CD4-positive, alpha-beta T cell treated with Interferon alpha-2 for 1 hour (primary cell): ENCODE measurements at regions not wholly inside any gene's neighbourhood (a gene's known extent, or its start where the extent isn't known, plus 50 kb on each side); places are given as distances from the start of the nearest gene placed in this dataset.

ENCODE experiments used
- DNase-seq, 2 donors: peaks; one replicate each; pipeline ENCODE4 v3.0.0-alpha.2; 2020 to 2022

DNA sequence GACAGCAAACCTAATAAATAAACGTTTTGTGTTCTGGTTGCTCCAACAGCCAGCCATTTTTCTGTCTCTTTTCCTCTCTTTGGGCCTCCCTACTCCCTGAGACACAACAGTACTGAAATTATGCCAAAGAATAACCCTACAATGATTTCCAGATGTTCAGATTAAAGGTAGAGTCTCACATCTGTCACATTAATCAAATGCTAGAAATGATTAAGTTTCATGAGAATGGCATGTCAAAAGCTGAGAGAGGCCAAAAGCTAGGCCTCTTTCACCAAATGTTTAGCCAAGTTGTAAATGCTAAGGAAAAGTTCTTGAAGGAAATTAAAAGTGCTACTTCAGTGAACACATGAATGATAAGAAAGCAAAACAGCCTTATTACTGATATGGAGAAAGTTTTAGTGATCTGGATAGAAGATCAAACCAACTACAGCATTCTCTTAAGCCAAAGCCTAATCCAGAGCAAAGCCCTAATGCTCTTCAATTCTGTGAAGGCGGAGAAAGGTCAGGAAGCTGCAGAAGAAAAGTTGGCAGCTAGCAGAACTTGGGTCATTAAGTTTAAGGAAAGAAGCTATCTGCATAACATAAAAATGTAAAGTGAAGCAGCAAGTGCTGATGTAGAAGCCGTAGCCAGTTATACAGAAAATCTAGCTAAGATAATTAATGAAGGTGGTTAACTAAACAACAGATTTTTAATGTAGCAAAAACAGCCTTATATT, 182.1 kb upstream of the NUDT6 start:
- DNase-seq: no peak

DNA sequence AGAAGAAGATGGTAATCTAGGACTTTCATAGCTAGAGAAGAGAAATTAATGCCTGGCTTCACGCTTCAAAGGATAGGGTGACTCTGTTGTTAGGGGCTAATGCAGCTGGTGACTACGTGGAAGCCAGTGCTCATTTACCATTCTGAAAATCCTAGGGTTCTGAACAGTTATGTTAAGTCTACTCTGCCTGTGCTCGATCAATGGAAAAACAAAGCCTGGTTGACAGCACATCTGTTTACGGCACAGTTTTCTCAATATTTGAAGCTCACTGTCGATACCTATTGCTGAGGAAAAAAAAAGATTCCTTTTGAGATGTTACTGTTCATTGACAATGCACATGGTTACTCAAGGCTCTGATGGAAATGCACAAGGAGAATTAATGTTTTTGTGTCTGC, 182.6 kb upstream of the NUDT6 start:
- DNase-seq: no peak

DNA sequence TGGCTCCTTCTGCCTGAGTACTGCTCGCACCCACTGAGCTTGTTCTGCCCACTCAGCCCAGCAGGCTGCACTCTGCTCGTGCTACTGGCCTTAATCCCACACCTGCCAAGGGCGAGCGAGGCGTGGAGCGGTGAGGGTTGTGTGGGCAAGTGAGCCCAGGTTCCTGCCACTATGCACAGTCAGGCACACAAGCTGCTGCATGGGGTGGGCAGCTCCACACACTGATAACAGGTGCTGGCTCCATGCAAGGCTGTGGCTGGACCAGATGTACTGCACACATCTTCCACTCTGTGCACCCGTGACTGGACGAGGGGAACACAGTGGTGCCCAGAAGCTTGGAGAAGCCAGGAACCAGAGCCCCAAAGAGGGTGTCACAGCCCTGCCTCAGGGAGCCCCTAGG, 184.3 kb upstream of the NUDT6 start:
- no peak for DNase-seq

DNA sequence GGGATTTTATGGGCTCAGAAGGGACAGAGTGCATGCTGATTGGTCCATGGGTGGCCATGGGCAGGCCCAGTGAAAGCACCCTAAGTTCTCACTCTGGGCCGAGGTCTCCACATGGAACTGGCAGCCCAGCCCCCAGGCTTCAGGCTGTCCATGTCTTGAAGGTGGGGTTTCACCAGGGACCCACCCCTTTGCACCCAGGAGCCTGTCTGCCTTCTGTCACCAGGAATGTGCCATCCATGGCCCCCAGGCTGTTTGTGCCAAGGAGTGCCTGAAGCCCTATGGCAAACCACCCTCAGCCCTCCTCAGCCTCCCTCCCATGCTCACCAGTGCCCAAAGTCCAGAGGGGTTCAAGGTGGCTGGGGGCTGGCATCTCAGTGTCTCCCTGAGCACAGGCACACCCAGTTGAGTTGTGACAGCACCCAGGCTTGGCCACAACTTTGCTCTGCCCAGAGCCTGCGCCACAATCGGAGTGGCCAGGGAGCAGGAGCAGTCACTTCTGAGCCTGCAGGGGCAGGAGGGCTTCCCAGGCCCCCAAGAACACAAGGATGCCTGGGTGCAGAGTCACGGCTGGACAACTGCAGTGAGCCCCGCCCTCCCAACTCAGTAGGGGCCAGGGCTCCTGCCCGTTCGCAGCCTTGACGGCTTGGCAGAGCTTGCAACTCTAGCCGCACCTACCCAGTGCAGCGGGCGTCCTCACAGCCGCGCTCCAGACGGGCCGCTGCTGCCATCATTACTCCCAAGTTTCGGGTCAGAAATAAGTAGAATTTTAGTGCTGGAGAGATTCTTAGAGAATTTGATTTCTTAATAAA, 185.3 kb upstream of the NUDT6 start:
- DNase-seq: no peak

DNA sequence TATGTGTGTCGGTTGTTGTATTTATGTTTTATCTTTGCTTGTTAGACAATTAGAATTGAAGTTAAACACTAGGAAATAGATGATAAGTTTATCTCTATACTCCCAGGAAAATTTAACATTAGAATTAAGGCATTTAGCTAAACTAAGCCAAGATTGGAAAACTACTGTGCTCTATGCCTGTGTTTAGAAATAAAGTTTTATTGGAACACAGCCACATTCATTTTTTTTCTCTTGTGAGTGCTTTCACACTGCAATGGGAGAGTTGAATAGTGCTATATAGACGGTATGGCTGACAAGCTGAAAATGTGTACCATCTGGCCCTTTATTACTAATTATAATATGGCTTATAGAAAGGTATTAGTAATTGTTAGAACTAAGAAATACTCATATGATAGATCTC, 186.7 kb upstream of the NUDT6 start:
- no peak for DNase-seq

DNA sequence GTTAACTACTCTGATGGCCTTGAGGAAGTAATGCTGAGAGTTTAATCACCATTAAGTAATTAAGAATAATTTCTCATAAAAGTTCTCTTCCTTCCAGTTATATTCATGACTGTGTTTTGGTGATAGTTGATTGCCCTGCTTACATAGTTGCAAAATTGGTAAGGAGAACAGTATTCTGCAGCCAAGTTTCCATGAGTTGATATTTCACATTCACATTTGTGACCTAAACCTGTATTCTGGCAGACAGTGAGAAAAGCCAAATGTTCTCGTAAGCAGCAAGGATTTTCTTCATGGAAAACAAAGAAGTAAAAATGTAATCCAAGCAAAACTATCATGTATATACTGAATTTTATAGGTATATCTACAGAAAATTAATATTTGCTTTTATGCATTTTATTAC, 187.8 kb upstream of the NUDT6 start:
- DNase-seq: no peak

DNA sequence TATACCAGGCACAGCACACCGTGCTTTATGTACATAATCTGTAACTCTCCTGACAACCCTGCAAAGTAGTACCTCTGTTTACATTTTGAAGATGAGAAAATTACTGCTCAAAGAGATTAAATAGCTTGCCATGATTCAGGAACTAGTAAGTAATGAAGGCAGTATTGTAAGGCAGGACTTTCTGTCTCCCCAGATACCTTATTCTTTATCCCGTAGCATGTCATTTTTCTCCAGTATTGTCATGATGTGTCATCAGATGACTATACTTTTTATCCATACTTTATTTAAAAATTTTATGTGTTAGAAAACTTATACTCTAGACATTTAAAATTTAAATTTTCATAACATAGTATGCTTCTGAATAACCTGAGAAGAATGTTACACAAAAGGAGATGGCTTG, 188.3 kb upstream of the NUDT6 start:
- DNase-seq: no peak

DNA sequence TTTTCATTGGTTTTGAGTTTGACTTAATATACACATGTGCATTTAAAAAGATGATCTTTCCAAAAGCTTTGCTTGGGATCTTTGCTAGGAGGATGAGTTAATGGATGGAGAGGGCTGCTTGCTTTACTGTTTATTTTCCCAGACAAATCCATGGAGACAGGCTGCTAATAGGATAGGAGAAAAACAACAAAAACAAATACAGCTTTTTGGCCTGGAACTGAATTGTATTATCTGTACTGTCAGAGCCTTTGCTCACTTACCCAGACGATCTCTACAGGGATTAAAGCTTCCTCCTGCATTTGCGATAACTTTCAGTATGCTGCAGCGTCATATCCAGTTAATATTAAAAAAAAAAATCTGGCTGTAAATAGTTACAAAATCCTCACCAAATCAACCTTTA, 190.8 kb upstream of the NUDT6 start:
- DNase-seq: no peak

DNA sequence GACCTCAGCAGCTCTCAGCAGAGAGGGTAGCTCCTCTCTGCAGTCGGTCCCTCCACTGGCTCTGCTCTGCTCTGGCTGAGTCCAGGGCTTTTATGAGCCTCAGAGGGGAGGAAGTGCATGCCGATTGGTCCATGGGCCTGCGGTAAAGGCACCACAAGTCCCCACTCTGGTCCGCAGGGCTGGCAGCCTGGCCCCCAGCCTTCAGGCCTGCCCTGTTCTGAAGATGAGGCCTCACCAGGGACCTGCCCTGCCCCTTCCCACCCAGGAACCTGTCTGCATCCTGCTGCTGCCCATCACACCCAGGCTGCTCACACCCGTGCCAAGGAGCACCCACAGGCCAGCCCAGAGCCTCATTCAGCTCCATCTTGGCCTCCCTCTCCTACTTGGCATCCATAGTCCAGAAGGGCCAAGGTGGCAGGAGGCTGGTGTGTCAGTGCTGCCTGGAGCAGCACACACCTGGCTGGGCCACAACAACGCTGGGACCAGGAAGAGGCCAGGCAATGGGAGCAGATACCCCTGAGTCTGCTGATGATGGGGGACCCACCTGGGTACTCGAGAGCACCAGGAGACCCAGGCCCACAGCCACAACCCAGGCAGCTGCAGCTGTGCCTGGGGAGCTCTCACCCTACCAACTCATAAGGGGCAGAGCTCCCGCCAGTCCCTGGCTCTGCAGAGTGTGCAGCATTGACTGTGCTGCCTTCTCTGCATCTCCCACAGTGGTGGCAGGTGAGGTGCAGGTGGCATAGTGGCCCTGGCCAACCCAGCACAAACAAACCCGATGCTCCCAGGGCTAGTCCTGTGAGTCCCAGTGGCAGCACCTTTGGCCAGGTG, 191.9 kb upstream of the NUDT6 start:
- DNase-seq: no peak

DNA sequence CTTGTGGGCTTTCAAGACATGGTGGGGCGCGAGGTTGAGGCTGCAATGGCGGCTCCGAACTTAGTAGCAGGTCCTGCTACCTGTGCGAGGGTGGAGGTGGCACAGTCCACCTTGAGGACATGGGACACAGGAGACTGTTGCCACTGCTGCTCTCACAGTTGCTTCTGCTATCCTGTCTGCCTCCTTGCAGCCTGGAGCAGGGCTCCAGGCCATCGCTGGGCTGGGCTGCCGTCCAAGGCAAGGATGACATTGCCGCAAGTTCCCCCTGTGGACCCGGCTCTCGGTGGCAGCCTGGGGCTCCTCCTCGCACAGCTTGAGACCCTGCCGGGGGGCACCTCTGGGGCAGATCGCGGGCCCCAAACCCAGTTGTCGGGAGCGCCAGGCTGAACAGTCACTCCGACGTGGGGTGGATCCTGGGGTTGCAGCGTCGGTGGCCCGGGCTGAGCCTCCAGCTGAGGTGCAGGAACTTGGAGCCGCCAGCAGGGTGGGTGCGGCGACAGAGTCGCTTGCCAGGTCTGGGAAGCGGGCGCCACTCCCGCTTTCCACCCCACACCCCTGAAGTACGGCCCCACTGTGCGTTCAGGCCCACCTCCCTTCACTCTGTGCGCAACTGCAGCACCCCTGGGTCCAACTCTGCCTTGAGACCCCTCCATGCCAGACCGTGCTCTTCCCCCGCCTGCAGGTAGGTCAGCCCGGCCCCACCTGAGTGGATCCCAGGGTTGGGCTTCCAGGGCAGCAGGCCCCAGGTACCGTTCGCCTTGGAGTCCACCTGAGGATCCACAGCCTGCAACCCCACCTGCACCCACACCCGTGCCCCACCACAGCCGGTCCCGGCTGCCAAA, 192.7 kb upstream of the NUDT6 start:
- no peak for DNase-seq

DNA sequence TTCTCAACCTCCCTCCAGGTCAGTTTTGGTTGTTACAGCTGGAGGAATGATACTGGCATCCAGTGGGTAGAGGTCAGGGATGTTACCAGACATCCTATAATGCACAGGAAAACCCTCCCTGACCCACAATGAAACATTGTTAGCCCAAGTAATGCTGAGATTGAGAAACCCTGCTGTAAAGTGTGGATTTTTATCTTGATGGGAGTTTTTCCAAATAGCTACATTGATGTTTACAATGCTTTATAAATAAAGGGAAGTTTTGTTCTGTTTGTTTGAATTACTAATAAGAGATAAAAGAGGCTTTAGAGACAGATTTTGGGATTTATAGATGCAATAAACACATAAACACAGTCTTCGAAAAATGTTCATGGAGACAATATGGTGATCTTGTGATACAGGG, 194.0 kb upstream of the NUDT6 start:
- DNase-seq: no peak

DNA sequence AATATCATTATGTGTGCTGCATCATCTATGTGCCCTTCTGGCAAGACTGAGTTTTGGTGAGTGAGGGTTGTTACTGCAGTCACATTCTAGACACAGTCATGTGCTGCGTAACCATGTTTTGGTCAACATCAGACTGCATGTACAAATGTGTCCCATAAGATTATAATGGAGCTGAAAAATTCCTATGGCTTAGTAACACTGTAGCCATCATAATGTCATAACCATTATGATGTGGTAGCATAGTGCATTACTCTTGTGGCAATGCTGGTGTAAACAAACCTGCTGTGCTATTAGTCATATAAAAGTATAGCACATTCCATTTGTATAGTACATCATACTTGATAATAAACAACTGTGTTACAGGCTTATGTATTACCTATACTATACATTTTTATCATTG, 198.1 kb upstream of the NUDT6 start:
- DNase-seq: no peak

DNA sequence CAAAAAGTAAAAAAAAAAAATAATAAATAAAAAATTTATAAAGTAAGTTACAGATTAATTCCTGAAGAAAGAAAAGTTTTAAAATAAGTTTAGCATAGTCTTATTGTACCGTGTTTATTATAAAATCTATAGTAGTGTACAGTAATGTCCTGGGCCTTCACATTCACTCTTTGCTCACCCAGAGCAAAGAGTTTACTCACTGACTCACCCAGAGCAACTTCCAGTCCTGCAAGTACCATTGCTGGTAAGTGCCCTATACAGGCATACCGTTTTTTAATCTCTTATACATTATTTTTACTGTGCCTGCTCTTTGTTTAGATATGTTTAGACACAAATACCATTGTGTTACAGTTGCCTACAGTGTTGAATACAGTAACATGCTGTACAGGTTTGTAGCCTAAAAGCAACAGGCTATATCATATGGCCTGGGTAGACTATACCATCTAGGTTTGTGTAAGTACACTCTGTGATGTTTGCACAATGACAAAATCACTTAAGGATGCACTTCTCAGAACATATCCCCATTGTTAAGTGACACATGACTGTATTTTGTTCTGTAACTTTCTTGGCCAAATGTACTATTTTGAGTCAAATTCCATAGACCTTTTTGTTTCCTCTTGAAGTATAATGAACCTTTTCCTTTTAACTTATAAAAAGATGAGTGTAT, 199.0 kb upstream of the NUDT6 start:
- DNase-seq: no peak

DNA sequence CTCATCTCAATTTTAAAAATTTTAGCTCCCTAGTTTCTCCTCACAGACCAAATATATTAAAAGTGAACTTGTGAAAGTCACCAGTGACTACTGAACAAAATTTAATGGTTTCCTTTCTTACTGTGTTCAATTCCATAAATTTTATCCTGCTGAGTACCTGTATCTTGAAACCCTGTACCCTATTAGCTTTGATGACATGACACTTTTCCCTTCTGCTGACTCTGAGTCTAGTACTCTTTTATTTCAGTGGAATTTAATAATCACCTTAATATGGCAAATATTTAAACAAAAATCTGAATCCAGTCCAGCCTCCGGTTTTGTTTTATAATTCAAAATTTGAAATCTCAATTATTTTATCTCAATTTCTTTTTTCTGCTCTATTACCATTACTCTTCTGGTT, 203.1 kb upstream of the NUDT6 start:
- DNase-seq: no peak

DNA sequence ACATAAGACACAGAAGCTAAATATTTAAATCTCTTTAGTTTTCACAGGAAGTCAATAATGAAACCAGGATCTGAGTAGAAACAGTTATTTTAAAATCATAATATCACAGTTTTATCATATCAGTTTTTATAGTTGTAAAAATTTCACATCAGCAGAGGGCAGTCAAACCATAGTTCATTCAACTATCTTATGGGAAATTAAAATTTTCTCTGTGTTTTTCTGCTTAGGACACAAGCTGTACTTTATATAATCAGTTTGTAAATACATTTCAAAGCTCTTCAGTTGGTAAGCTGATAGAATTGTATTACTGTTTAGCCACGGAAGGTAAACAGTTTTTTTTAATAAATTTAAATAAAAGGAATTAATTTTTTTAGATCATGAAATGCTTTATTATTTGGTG, 204.8 kb upstream of the NUDT6 start:
- DNase-seq: no peak

DNA sequence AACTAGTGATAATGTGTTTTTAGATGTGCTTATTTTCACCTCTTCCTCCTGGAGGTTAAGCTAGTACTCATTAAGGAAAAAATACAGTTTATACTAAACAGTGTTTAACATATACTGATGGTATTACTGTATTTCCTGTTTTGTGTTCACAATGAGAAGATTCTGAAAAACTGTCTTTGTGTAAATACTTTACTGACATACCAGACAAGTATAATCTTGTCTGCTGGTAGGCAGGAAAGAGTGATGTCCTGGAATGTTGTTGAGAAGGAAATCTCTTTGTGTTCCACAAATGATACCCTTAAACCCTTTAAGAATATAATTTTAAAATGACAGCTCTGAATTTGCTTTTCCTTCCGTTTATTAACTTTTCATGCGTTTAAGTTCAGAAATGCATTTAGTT, 205.5 kb upstream of the NUDT6 start:
- DNase-seq: no peak

DNA sequence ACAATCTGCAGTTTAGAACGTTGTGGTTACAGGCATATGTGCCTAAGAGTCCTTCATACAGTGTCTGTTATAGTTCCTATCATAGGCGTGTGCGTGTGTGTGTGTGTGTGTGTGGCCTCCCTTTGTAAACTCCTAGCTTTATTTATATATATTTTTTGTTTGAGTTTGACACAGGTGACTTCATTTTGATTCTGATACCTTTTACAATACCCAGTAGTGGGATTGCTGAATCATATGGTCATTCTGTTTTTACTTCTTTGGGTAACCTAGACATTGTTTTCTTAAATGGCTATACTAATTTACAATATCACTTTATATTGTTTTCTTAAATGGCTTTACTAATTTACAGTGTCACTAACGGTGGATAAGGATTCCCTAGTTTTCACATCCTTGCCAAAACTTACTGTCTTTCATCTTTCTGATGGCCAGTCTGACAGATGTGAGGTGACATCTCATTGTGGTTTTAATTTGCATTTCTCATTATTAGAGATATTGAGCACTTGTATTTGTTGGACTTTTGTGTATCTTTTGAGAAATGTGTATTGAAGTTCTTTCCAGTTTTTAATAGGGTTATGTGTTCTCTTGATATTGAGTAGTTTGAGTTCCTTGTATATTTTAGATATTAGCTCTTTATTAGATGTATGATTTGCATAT, 211.1 kb upstream of the NUDT6 start:
- DNase-seq: no peak

DNA sequence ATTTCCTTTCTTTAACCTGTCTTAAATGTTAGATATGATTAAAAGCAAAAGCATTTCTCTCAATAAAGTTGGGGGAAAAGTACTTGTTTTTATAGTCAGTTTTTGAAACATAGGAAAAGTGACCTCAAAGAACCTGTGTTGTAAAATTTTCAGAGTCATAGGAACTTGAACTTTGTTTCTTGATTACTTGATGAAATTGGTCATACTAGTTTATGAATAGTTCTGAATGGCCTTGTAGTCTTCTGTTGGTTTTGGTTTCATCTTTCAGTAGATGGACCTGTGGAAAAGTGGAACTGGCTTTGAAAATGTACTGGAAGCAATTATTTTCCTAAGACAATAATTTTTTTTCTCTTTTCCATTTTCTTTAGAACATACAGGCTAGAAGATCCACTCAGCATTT, 222.2 kb upstream of the NUDT6 start:
- no peak for DNase-seq

DNA sequence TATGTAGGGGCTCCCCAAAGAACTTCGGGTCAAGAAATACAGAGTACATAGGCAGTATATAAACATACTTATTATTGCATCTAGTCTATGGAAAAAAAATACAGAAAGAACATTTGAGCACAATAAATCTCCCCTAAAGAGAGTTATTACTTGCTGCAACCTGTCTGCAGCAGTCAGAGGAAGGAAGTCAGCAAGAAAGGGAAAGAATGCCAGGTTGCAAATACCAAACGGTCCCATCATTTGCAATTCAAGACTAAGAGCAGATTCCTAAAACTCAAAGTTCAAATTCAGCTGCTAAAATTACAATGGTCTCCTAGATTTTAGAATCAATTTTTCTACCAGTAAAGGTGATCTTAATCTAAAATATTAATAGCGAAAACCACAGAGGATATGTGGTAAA, 236.2 kb upstream of the NUDT6 start:
- DNase-seq: no peak

DNA sequence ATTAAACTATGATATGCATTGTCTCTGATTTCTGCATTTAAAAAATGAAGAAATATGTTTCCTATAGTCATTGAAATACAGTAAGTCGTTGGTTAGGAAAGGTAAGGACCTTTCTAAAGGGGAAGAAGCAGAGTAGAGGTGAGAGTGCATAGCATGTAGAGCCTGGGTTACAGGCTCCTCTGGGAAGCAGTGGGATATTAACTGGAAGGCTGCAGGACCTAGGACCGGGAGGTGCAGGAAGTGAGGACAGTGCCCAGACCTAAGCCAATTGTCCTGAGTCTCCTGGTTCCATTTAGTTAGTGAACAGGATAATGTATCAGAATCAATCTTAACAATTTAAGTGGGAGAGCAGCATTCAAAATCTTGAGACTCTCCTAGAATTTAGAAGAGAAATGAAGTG, 237.1 kb upstream of the NUDT6 start:
- DNase-seq: no peak

DNA sequence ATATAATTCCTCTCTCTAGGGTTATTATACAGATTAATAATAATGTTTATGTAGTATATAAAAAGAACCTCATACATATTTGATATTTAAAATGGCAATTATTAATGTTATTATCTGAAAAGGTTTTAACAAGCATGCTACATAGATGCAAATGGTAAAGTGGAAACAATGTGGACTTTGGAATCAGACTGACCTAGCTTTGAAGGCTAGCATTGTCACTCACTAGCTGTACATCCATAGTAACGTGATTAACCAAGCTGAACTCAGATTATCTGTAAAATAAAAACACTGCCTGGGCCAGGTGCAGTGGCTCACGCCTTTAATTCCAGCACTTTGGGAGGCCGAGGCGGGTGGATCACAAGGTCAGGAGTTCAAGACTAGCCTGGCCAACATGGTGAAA, 233.7 kb upstream of the SPRY1 start:
- no peak for DNase-seq

DNA sequence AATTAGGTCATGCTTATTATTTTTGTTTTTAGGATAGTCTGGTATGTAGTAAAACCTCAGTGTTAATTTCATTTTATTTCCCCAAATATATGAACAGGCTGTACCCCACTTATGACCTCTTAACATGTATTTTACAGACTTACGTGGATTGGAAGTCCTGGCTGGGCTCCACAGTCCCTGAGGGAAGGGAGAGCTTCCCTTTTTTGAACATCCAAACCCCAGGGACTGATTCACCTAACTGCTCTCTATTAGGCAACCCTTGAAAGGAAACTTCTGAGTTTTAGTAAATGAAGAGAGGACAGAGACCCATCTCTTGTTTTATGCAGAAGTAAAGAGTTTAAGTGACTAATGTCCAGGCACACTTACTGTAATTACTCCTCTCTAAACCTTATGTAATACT, 233.1 kb upstream of the SPRY1 start:
- DNase-seq: no peak
